ENCODE measurements at regions not wholly inside any gene's neighbourhood (a gene's known extent, or its start where the extent isn't known, plus 50 kb on each side); places are given as distances from the start of the nearest gene placed in this dataset.
A peak's percentile ranks its signal among the peaks of the same experiment; 100 is the strongest.

DNA sequence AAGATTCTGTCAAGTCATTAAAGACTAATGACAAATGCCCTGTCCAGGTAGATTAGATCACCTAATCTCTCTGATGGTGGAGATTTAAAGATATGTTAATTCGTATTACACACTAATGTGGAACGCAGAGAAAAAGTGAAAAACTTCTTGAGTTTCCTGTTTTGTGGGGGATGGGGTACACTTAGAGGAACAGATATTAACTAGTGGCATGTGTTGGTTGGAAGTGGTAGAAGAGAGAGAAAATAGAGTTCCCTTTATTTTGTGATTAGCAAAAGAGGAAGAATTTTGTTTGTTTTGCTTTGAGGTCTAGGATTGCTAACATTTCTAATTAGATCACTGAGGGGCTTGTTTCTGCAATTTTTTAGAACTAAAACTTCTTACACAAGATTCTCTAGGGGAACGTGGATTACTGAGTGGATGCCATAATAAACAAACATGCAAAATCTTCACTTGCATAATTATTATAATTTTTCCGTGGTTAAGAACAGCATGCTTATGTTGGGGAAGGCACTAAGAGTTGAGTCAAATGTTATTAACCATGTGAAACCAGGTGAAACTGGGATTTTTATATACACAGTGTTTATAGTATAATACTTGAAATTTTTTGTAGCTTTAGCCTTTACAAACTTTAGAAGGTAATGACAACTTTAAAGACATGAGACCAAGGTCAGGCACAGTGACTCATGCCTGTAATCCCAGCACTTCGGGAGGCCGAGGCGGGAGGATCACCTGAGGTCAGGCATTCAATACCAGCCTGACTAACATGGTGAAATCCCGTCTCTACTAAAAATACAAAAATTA lies 97.4 kb upstream of the STK17B start:
- Mint-ChIP-seq H3K9me3 (ENCODE audit: unreplicated experiment) (no peaks in the 10 kb centered on the region), H3K27ac (ENCODE audit: unreplicated experiment) (no peak overlapping the region), H3K4me3 (ENCODE audit: unreplicated experiment) (no peak overlapping the region), H3K4me1 (ENCODE audit: low read depth, unreplicated experiment) (peaks cover 12% of the 10 kb centered on the region), H3K27me3 (ENCODE audit: low read depth, unreplicated experiment) (no peaks in the 10 kb centered on the region), H3K36me3 (ENCODE audit: low read depth, unreplicated experiment) (no peaks in the 10 kb centered on the region)
- Histone ChIP-seq H3K4me3 (ENCODE audit: insufficient read depth, low read depth, low read length) (no peak overlapping the region), H2AFZ (ENCODE audit: low read depth, low read length) (no peak overlapping the region), H3K4me2 (ENCODE audit: low read length) (no peak overlapping the region), H3K4me1 (ENCODE audit: insufficient read depth, low read length) (peaks cover 6% of the 10 kb centered on the region), H4K20me1 (ENCODE audit: insufficient read depth, low read length) (no peaks in the 10 kb centered on the region), H3K9me3 (ENCODE audit: insufficient read depth, low read depth, low read length) (no peaks in the 10 kb centered on the region), H3K79me2 (ENCODE audit: insufficient read depth, low read length) (no peaks in the 10 kb centered on the region), H3K36me3 (ENCODE audit: insufficient read depth, low read length) (no peaks in the 10 kb centered on the region), H3K9ac (ENCODE audit: low read length) (no peak overlapping the region), H3K27me3 (ENCODE audit: insufficient read depth, low read length) (no peaks in the 10 kb centered on the region), H3K27ac (ENCODE audit: low read depth, low read length) (no peak overlapping the region)
- DNase-seq (ENCODE audit: low read depth), result no peak
- no peak for FAIRE-seq
- TF ChIP-seq EZH2 (IDR thresholded peaks at IDR 0.05; ENCODE audit: insufficient read depth, low read length), result no peak
- TF ChIP-seq, protein P1, sequence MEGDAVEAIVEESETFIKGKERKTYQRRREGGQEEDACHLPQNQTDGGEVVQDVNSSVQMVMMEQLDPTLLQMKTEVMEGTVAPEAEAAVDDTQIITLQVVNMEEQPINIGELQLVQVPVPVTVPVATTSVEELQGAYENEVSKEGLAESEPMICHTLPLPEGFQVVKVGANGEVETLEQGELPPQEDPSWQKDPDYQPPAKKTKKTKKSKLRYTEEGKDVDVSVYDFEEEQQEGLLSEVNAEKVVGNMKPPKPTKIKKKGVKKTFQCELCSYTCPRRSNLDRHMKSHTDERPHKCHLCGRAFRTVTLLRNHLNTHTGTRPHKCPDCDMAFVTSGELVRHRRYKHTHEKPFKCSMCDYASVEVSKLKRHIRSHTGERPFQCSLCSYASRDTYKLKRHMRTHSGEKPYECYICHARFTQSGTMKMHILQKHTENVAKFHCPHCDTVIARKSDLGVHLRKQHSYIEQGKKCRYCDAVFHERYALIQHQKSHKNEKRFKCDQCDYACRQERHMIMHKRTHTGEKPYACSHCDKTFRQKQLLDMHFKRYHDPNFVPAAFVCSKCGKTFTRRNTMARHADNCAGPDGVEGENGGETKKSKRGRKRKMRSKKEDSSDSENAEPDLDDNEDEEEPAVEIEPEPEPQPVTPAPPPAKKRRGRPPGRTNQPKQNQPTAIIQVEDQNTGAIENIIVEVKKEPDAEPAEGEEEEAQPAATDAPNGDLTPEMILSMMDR (IDR thresholded peaks at IDR 0.05; ENCODE audit: insufficient read depth, low read depth, low read length), result no peak

DNA sequence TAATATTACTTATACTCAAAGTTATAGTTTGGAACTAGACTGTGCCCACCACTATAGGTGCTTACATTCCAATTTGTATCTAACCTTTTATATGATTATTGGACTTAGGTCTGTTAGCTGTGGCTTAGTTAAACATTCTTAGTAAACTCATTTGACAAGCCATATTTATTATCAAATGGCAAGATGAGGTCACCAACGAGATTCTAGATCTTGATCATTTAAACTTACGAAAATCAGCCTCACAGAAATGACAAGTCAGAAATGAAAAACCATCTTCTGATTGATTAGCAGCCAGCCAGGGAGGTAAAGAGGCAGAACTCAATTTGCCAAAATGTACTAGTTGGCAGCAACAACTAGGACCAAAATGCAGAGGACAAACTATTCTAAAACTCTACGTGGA lies 100.4 kb upstream of the STK17B start:
- Mint-ChIP-seq H3K27me3 (ENCODE audit: low read depth, unreplicated experiment) (no peaks in the 10 kb centered on the region), H3K36me3 (ENCODE audit: low read depth, unreplicated experiment) (no peaks in the 10 kb centered on the region), H3K27ac (ENCODE audit: unreplicated experiment) (no peak overlapping the region), H3K4me3 (ENCODE audit: unreplicated experiment) (no peak overlapping the region), H3K4me1 (ENCODE audit: low read depth, unreplicated experiment) (peaks cover 36% of the 10 kb centered on the region), H3K9me3 (ENCODE audit: unreplicated experiment) (no peaks in the 10 kb centered on the region)
- Histone ChIP-seq H3K27ac (ENCODE audit: low read depth, low read length) (no peak overlapping the region), H3K4me1 (ENCODE audit: insufficient read depth, low read length) (peaks cover 25% of the 10 kb centered on the region), H3K36me3 (ENCODE audit: insufficient read depth, low read length) (no peaks in the 10 kb centered on the region), H3K9ac (ENCODE audit: low read length) (no peak overlapping the region), H4K20me1 (ENCODE audit: insufficient read depth, low read length) (no peaks in the 10 kb centered on the region), H3K9me3 (ENCODE audit: insufficient read depth, low read depth, low read length) (no peaks in the 10 kb centered on the region), H2AFZ (ENCODE audit: low read depth, low read length) (no peak overlapping the region), H3K4me2 (ENCODE audit: low read length) (no peak overlapping the region), H3K4me3 (ENCODE audit: insufficient read depth, low read depth, low read length) (no peak overlapping the region), H3K27me3 (ENCODE audit: insufficient read depth, low read length) (no peaks in the 10 kb centered on the region), H3K79me2 (ENCODE audit: insufficient read depth, low read length) (no peaks in the 10 kb centered on the region)
- FAIRE-seq (no peak), DNase-seq (ENCODE audit: low read depth) (no peak)
- TF ChIP-seq, protein P1 (IDR thresholded peaks at IDR 0.05; ENCODE audit: insufficient read depth, low read depth, low read length), result no peak
- no peak for TF ChIP-seq EZH2 (IDR thresholded peaks at IDR 0.05; ENCODE audit: insufficient read depth, low read length)

DNA sequence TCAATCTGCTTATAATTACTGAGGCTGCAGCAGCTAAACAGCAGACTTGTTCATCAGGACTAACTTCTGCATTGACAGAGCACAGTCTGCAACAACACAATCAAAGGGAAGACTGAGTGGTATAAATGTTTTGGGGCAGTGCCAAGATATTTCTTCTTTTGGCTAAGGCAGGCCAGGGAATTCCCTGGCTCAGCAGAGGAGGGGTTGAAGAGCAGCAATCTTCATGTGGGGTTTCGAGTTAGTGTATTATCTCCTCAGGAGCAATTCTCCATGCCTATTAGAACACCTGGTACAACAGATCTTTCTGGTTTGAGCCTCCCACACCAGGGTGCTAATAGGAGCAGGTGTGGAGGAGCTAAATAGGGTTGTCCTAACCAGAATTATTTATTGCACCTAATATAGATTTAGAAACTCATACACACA lies 103.0 kb upstream of the STK17B start:
- Mint-ChIP-seq H3K27ac (ENCODE audit: unreplicated experiment) (peak overlapping the region; percentile 79), H3K36me3 (ENCODE audit: low read depth, unreplicated experiment) (no peaks in the 10 kb centered on the region), H3K4me1 (ENCODE audit: low read depth, unreplicated experiment) (peaks cover 37% of the 10 kb centered on the region), H3K9me3 (ENCODE audit: unreplicated experiment) (no peaks in the 10 kb centered on the region), H3K27me3 (ENCODE audit: low read depth, unreplicated experiment) (no peaks in the 10 kb centered on the region), H3K4me3 (ENCODE audit: unreplicated experiment) (peak overlapping the region; percentile 43)
- Histone ChIP-seq H3K9ac (ENCODE audit: low read length) (no peak overlapping the region), H3K4me1 (ENCODE audit: insufficient read depth, low read length) (peaks cover 28% of the 10 kb centered on the region), H3K4me2 (ENCODE audit: low read length) (peak overlapping the region; percentile 24), H3K36me3 (ENCODE audit: insufficient read depth, low read length) (no peaks in the 10 kb centered on the region), H3K27me3 (ENCODE audit: insufficient read depth, low read length) (no peaks in the 10 kb centered on the region), H3K9me3 (ENCODE audit: insufficient read depth, low read depth, low read length) (no peaks in the 10 kb centered on the region), H3K4me3 (ENCODE audit: insufficient read depth, low read depth, low read length) (no peak overlapping the region), H3K27ac (ENCODE audit: low read depth, low read length) (no peak overlapping the region), H2AFZ (ENCODE audit: low read depth, low read length) (no peak overlapping the region), H3K79me2 (ENCODE audit: insufficient read depth, low read length) (no peaks in the 10 kb centered on the region), H4K20me1 (ENCODE audit: insufficient read depth, low read length) (no peaks in the 10 kb centered on the region)
- DNase-seq (ENCODE audit: low read depth) (no peak), FAIRE-seq (no peak)
- TF ChIP-seq, protein P1 (IDR thresholded peaks at IDR 0.05; ENCODE audit: insufficient read depth, low read depth, low read length), result no peak
- TF ChIP-seq EZH2 (IDR thresholded peaks at IDR 0.05; ENCODE audit: insufficient read depth, low read length), result no peak
